Skeletal muscle cell (primary cell): ENCODE measurements at regions not wholly inside any gene's neighbourhood (a gene's known extent, or its start where the extent isn't known, plus 50 kb on each side); places are given as distances from the start of the nearest gene placed in this dataset.

Source experiments
- DNase-seq: peaks from one replicate; pipeline ENCODE4 v3.0.0-alpha.2; 2010; ENCODE audit warnings: low read depth
- H3K4me3 ChIP-seq: 2 replicates; pipeline ENCODE4 v1.5.1; 2011; ENCODE audit warnings: low read depth, mild to moderate bottlenecking, control low read depth, low read length, moderate library complexity

DNA sequence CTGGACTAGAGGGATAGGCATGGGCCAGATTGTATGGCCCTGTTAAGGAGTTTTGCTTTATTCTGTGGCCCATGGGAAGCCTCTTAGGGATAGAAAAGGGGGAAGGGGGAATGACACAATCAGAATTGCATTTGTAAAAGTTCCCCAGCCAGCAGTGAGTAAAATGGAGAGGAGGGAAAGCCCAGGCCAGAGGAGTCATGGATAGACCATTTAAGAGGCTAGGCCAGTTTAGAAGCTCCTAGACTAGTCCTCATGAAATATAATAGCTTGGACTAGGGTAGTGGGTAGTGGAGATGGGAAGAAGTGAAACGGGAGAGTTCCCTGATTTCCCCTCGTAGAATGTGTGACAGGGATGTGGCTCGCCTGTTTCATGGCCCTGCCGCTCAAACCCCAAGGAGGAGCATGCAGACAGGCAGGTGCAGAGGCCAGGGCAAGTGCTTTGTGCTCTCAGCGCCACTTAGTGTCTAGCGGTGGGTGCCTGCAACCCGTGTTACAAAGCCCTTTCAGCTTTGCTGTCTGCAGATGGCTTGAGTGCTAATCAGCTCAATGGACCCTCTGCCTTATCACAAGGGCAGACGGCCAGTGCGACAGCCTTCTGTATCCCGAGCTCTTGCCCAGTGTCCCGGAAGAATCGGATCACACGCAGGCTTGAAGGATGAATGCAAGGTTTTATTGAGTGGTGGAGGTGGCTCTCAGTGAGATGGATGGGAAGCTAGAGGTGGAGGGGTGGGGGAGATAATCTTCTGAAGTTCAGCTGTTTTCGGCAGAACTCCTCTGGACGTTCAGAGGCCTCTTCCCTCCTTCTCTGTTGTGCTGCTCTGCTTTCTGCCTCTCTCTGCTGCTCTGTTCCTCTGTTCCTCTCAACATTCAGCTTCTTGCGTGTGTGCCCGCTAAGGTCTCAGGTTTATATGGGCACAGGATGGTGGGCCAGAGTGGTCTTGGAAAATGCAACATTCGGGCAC, 141.1 kb downstream of the CEP57L1 start:
- no peak overlapping the region for H3K4me3 ChIP-seq
- no peak for DNase-seq

- no peak overlapping the region for H3K4me3 ChIP-seq
- no peak for DNase-seq
Measured at GRCh38 chr6:109235481-109236038, 140.3 kb downstream of the CEP57L1 start.

GRCh38 chr6:109230453-109230852, 135.1 kb downstream of the CEP57L1 start:
- no peak for DNase-seq
- no peak overlapping the region for H3K4me3 ChIP-seq

GRCh38 chr6:109229536-109229935, 134.2 kb downstream of the CEP57L1 start:
- DNase-seq, result no peak

DNA sequence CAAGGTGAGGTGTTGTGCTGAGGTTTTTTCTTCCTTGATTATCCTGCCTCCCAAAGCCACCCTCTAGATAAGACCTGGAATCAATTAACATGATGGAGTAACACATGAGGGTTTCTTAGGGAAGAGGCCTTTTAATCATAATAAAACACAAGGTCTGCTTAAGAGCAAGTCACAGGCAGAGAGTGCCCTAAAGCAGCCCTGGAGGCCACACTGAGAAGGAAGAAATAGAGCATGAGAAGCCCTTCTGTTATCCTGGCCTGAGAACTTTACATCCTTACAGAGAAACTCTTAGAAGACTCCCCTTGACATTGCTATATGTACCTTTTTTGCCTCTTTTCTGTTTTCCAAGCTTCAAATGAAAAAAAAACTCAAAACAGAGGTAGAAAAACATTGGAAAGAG, 132.3 kb downstream of the CEP57L1 start:
- no peak for DNase-seq
- no peak overlapping the region for H3K4me3 ChIP-seq

More at GRCh38 chr6:109229536-109229935, 134.2 kb downstream of the CEP57L1 start:
- no peak overlapping the region for H3K4me3 ChIP-seq

- no peak for DNase-seq
- no peak overlapping the region for H3K4me3 ChIP-seq
Measured at GRCh38 chr6:109226353-109226752, 131.0 kb downstream of the CEP57L1 start.

- DNase-seq, result no peak
- no peak overlapping the region for H3K4me3 ChIP-seq
Measured at GRCh38 chr6:109225946-109226345, 130.6 kb downstream of the CEP57L1 start.

DNA sequence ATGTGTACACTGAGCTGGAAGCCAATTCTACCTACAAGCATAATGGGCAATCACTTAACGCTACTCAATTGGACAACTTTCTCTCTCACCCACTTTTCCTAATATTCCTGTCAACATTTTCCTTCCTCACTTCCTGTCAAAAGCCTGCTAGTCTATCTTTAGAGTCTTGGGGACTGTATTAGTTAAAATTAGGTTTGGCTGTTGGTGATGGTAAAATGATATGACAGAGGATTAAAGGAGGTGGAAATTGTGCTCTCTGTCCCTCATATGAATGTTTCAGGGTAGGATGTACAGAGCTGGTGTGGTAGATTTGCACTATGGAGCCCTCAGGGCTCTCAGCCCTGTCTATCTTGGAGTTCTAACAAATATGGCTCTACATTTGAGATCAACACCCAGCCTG, 129.7 kb downstream of the CEP57L1 start:
- no peak for DNase-seq
- no peak overlapping the region for H3K4me3 ChIP-seq

GRCh38 chr6:109224107-109224875, 129.0 kb downstream of the CEP57L1 start:
- H3K4me3 ChIP-seq, result no peak overlapping the region
- no peak for DNase-seq

DNA sequence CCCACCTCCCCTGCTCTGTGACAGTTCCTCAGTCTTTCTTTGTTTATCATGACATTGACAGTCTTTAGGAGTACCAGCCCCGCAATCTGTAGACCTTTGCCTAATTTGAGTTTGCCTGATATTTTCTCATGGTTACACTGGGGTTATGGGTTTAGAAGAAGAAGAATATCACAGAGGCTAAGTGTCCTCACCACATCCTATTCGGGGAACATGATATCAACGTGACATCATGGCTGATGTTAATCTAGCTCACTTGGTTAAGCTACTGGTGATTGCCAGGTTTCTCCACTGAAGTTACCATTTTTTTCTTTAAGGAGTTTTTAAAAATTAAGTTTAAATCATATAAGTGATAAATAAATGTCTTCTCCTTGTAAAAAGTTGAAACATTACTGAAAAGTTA, 127.5 kb downstream of the CEP57L1 start:
- no peak overlapping the region for H3K4me3 ChIP-seq
- DNase-seq, result no peak

GRCh38 chr6:109221543-109222195, 126.4 kb downstream of the CEP57L1 start:
- no peak for DNase-seq
- no peak overlapping the region for H3K4me3 ChIP-seq
